ENCODE measurements at regions not wholly inside any gene's neighbourhood (a gene's known extent, or its start where the extent isn't known, plus 50 kb on each side); places are given as distances from the start of the nearest gene placed in this dataset.

GRCh38 chr3:99322551-99322950, 315.8 kb upstream of the COL8A1 start:
- DNase-seq = no peak
- no peak overlapping the region for H3K4me3 ChIP-seq
- H3K9ac ChIP-seq (ENCODE audit: insufficient read depth in 1 of 2, low read length in 2 of 2) = no peak overlapping the region
- H3K4me1 ChIP-seq (ENCODE audit: control insufficient read depth in 5 of 5, insufficient read depth in 5 of 5, low read length in 5 of 5) = peaks cover 0 to 16% (median 0%) of the 10 kb centered on the region in 5 donors
- TF ChIP-seq CTCF (IDR thresholded peaks at IDR 0.05; ENCODE audit: control extremely low read depth, extremely low read depth) = no peak
- H3K9me3 ChIP-seq (ENCODE audit: control insufficient read depth in 4 of 4, insufficient read depth in 3 of 4, low read length in 3 of 4) = peaks cover 0 to 2% (median 0%) of the 10 kb centered on the region in 4 donors
- H3K36me3 ChIP-seq (ENCODE audit: control insufficient read depth in 4 of 4, insufficient read depth in 4 of 4, low read length in 4 of 4) = no peaks in the 10 kb centered on the region
- H3K27ac ChIP-seq (ENCODE audit: low read depth in 1 of 2, low read length in 1 of 2) = no peak overlapping the region
- H3K27me3 ChIP-seq (ENCODE audit: control insufficient read depth in 3 of 3, insufficient read depth in 3 of 3, low read length in 2 of 3) = no peaks in the 10 kb centered on the region
- ATAC-seq (ENCODE audit: insufficient read depth, low FRiP score) = no peak

DNA sequence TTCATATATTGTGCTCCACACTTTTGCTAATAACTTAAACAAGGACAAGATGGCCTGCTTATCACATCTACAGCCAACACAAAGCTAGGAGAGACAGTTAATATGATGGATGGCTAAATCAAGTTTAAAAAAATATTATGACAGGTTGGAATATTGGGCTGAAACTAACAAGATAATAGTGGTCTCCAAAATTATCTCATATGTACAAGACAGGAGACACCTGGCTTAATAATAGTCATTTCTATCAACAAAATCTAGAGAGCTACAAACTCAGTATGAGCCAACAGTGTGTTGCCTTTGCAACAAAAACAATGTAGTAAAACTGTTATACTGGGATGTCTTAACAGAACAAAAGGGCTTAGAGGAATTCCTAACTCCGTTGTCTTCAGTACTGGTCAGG, 317.1 kb upstream of the COL8A1 start:
- ATAC-seq (ENCODE audit: insufficient read depth, low FRiP score) = no peak

DNA sequence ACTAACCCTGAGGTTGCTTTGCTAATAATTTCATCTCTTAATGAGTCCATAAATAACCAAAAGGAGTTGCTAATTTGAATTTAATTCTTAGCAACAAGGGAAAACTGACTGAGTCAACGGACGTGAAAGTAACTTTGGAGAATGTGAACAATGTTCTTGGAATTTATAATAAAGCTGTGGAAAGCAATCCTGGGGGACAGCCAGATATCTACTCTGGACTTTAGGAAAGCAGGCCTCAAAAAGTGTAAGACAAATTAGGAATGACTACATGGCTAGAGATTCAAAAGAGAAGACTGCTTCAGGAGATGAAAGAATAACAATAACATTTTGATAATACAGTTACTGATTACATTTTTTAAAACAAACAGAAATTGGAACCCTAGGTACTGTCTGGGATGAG, 318.4 kb upstream of the COL8A1 start:
- H3K27me3 ChIP-seq (ENCODE audit: control insufficient read depth in 3 of 3, insufficient read depth in 3 of 3, low read length in 2 of 3) = no peaks in the 10 kb centered on the region
- TF ChIP-seq CTCF (IDR thresholded peaks at IDR 0.05; ENCODE audit: control extremely low read depth, extremely low read depth) = no peak
- H3K36me3 ChIP-seq (ENCODE audit: control insufficient read depth in 4 of 4, insufficient read depth in 4 of 4, low read length in 4 of 4) = no peaks in the 10 kb centered on the region
- WGBS, 2 donors = 70 to 83% methylated on average over 2 of the region's 2 CpGs
- no peak overlapping the region for H3K4me3 ChIP-seq
- ATAC-seq (ENCODE audit: insufficient read depth, low FRiP score) (no peak), DNase-seq (peak in 1 of 3 donors; percentile 14)
- H3K27ac ChIP-seq (ENCODE audit: low read depth in 1 of 2, low read length in 1 of 2) = no peak overlapping the region
- H3K4me1 ChIP-seq (ENCODE audit: control insufficient read depth in 5 of 5, insufficient read depth in 5 of 5, low read length in 5 of 5) = peaks cover 0 to 23% (median 3%) of the 10 kb centered on the region in 5 donors
- peaks cover 0 to 2% (median 0%) of the 10 kb centered on the region in 4 donors for H3K9me3 ChIP-seq (ENCODE audit: control insufficient read depth in 4 of 4, insufficient read depth in 3 of 4, low read length in 3 of 4)
- H3K9ac ChIP-seq (ENCODE audit: insufficient read depth in 1 of 2, low read length in 2 of 2) = no peak overlapping the region

More for the DNA sequence above, 317.1 kb upstream of the COL8A1 start:
- 71 to 93% methylated on average over 1 of the region's 1 CpG for WGBS, 2 donors
- H3K27ac ChIP-seq (ENCODE audit: low read depth in 1 of 2, low read length in 1 of 2) = no peak overlapping the region
- H3K4me3 ChIP-seq = no peak overlapping the region
- no peaks in the 10 kb centered on the region for H3K36me3 ChIP-seq (ENCODE audit: control insufficient read depth in 4 of 4, insufficient read depth in 4 of 4, low read length in 4 of 4)
- H3K27me3 ChIP-seq (ENCODE audit: control insufficient read depth in 3 of 3, insufficient read depth in 3 of 3, low read length in 2 of 3) = no peaks in the 10 kb centered on the region
- H3K9me3 ChIP-seq (ENCODE audit: control insufficient read depth in 4 of 4, insufficient read depth in 3 of 4, low read length in 3 of 4) = peaks cover 0 to 2% (median 0%) of the 10 kb centered on the region in 4 donors
- H3K9ac ChIP-seq (ENCODE audit: insufficient read depth in 1 of 2, low read length in 2 of 2) = no peak overlapping the region
- peaks cover 0 to 24% (median 3%) of the 10 kb centered on the region in 5 donors for H3K4me1 ChIP-seq (ENCODE audit: control insufficient read depth in 5 of 5, insufficient read depth in 5 of 5, low read length in 5 of 5)
- no peak for TF ChIP-seq CTCF (IDR thresholded peaks at IDR 0.05; ENCODE audit: control extremely low read depth, extremely low read depth)
- DNase-seq = no peak

- no peak for ATAC-seq (ENCODE audit: insufficient read depth, low FRiP score)
- 77 to 82% methylated on average over 1 of the region's 1 CpG for WGBS, 2 donors
- no peak for TF ChIP-seq CTCF (IDR thresholded peaks at IDR 0.05; ENCODE audit: control extremely low read depth, extremely low read depth)
- Histone ChIP-seq H3K9ac (ENCODE audit: insufficient read depth in 1 of 2, low read length in 2 of 2) (no peak overlapping the region), H3K4me1 (ENCODE audit: control insufficient read depth in 5 of 5, insufficient read depth in 5 of 5, low read length in 5 of 5) (peaks cover 0 to 19% (median 2%) of the 10 kb centered on the region in 5 donors), H3K27ac (ENCODE audit: low read depth in 1 of 2, low read length in 1 of 2) (no peak overlapping the region), H3K9me3 (ENCODE audit: control insufficient read depth in 4 of 4, insufficient read depth in 3 of 4, low read length in 3 of 4) (peaks cover 0 to 2% (median 0%) of the 10 kb centered on the region in 4 donors), H3K27me3 (ENCODE audit: control insufficient read depth in 3 of 3, insufficient read depth in 3 of 3, low read length in 2 of 3) (no peaks in the 10 kb centered on the region), H3K4me3 (no peak overlapping the region), H3K36me3 (ENCODE audit: control insufficient read depth in 4 of 4, insufficient read depth in 4 of 4, low read length in 4 of 4) (no peaks in the 10 kb centered on the region)
- no peak for DNase-seq
These were observed 318.9 kb upstream of the COL8A1 start for GRCh38 chr3:99319450-99319849.

Data from lung (tissue), 11 donors.